ENCODE measurements at regions not wholly inside any gene's neighbourhood (a gene's known extent, or its start where the extent isn't known, plus 50 kb on each side); places are given as distances from the start of the nearest gene placed in this dataset.
"Not testable (repeated sequence)": the region's sequence is repeated elsewhere in the genome, so short reads cannot be mapped to it uniquely, and the experiment has no call there.

DNA sequence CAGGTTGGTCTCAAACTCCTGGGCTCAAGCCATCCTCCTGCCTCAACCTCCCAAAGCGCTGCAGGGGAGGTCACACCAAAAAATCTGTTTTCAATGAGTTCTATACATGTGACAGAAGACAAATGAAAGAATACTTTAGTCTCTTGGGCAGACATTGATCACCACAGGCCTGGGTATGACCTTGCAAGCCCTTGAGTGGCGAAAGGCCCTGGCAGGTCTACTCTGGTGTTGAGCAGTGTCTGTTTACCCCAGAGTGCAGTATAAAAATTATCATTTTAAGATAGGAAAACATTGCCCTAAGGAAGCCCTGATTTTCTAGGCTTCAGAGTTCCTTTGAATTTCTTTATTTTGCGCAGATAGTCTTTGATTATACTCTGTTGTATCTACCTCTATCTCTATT is 61.6 kb upstream of the GBE1 start:
- TF ChIP-seq, protein P1, sequence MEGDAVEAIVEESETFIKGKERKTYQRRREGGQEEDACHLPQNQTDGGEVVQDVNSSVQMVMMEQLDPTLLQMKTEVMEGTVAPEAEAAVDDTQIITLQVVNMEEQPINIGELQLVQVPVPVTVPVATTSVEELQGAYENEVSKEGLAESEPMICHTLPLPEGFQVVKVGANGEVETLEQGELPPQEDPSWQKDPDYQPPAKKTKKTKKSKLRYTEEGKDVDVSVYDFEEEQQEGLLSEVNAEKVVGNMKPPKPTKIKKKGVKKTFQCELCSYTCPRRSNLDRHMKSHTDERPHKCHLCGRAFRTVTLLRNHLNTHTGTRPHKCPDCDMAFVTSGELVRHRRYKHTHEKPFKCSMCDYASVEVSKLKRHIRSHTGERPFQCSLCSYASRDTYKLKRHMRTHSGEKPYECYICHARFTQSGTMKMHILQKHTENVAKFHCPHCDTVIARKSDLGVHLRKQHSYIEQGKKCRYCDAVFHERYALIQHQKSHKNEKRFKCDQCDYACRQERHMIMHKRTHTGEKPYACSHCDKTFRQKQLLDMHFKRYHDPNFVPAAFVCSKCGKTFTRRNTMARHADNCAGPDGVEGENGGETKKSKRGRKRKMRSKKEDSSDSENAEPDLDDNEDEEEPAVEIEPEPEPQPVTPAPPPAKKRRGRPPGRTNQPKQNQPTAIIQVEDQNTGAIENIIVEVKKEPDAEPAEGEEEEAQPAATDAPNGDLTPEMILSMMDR (IDR thresholded peaks at IDR 0.05; ENCODE audit: insufficient read depth, low read depth, low read length), result no peak
- Histone ChIP-seq H3K27me3 (ENCODE audit: control insufficient read depth, insufficient read depth, low read length) (no peaks in the 10 kb centered on the region), H3K36me3 (ENCODE audit: control insufficient read depth, insufficient read depth, low read length) (no peaks in the 10 kb centered on the region), H3K4me3 (ENCODE audit: low read depth, low read length) (no peak overlapping the region)
- ChIA-PET POLR2A (no interaction called here), CTCF (no interaction called here)
- DNase-seq (ENCODE audit: low read depth), result no peak

DNA sequence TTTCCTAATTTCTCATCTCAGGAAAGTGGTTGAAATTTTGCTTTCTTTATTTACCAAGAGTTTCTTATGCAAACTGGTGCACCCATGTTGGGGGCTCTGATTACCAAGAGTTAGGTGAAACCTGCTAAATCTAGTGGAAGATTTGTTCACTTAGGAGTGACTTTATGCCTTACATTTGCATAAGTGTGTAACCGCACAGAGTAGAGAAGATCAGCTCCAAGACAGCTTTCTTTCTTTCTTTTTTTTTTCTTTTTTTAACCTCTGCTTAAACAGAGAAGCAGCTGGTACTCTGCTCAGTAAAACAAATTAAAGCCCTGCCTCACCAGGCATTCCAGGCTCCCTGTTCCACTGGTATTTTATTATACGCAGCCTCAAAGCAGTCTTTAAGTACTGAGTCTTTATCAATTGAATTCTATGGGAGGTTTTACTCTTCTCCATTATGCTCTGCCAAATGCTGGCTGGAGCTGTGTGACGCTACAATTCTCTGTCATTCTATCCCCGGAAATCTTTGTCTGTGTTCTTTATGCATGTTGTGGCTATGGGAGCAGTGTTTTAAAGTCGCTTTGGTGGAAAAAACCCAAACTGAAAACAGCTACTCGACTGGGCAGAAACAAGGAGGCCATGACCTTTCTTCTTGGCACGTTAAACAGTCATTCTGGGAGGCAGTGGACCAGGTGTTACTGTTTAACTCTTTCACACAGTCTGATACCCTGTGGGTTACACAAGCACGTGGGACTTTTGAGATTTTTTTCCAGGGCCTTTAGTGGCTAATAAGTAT is 55.2 kb upstream of the GBE1 start:
- DNase-seq (ENCODE audit: low read depth), result no peak
- CTCF ChIA-PET, result no interaction called here
- H3K4me3 ChIP-seq (ENCODE audit: low read depth, low read length), result no peak overlapping the region
- H3K27me3 ChIP-seq (ENCODE audit: control insufficient read depth, insufficient read depth, low read length), result no peaks in the 10 kb centered on the region
- POLR2A ChIA-PET, result no interaction called here
- TF ChIP-seq, protein P1 (IDR thresholded peaks at IDR 0.05; ENCODE audit: insufficient read depth, low read depth, low read length), result no peak
- H3K36me3 ChIP-seq (ENCODE audit: control insufficient read depth, insufficient read depth, low read length), result no peaks in the 10 kb centered on the region

DNA sequence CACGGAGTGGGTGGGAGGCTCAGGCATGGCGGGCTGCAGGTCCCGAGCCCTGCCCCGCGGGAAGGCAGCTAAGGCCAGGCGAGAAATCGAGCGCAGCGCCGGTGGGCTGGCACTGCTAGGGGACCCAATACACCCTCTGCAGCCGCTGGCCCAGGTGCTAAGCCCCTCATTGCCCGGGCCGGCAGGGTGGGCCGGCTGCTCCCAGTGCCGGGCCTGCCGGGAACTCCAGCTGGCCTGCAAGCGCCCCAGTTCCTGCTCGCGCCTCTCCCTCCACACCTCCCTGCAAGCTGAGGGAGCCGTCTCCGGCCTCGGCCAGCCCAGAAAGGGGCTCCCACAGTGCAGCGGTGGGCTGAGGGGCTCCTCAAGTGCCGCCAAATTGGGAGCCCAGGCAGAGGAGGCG is 50.7 kb upstream of the GBE1 start:
- H3K27me3 ChIP-seq (ENCODE audit: control insufficient read depth, insufficient read depth, low read length); POLR2A ChIA-PET; H3K36me3 ChIP-seq (ENCODE audit: control insufficient read depth, insufficient read depth, low read length); DNase-seq (ENCODE audit: low read depth); H3K4me3 ChIP-seq (ENCODE audit: low read depth, low read length): not testable (repeated sequence)
- CTCF ChIA-PET, result interaction anchor here (0.6 kb wide), 1 partner anchor 266 kb away, joined by 3 read pairs; no protein-coding TSS in a partner anchor
